ENCODE measurements at regions not wholly inside any gene's neighbourhood (a gene's known extent, or its start where the extent isn't known, plus 50 kb on each side); places are given as distances from the start of the nearest gene placed in this dataset.
"Not testable (repeated sequence)": the region's sequence is repeated elsewhere in the genome, so short reads cannot be mapped to it uniquely, and the experiment has no call there.

DNA sequence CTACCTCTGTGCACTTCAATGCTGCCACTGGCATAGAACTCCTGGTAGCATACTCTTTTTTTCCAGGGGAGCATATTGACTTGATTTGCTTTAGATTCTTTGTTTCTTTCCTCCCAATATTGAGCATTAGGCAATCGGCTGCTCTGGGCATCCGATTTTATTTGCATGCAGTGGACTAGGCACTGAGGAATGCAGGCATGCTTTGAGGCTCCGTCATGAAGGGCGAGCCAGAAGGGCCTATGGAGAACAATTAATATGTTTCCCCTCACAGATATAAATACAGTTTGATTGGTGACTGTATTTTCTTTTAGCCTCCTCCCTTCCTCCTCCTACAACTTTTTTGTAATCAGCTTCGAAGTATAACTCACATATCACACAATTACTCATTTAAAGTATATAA is 1918.2 kb downstream of the KHDRBS2 start:
- not testable (repeated sequence) for TF ChIP-seq RNF2 (IDR thresholded peaks at IDR 0.05); ARNT (IDR thresholded peaks at IDR 0.05); ETV6 (IDR thresholded peaks at IDR 0.05; ENCODE audit: borderline replicate concordance in 1 of 2, low read depth in 2 of 2, low read length in 1 of 2); ETV6 (CRISPR knock-in tag; IDR thresholded peaks at IDR 0.05; ENCODE audit: borderline replicate concordance); MCM3 (IDR thresholded peaks at IDR 0.05); HDAC6 (IDR thresholded peaks at IDR 0.05; ENCODE audit: low read depth, low read length)
- TF ChIP-seq, protein P1, sequence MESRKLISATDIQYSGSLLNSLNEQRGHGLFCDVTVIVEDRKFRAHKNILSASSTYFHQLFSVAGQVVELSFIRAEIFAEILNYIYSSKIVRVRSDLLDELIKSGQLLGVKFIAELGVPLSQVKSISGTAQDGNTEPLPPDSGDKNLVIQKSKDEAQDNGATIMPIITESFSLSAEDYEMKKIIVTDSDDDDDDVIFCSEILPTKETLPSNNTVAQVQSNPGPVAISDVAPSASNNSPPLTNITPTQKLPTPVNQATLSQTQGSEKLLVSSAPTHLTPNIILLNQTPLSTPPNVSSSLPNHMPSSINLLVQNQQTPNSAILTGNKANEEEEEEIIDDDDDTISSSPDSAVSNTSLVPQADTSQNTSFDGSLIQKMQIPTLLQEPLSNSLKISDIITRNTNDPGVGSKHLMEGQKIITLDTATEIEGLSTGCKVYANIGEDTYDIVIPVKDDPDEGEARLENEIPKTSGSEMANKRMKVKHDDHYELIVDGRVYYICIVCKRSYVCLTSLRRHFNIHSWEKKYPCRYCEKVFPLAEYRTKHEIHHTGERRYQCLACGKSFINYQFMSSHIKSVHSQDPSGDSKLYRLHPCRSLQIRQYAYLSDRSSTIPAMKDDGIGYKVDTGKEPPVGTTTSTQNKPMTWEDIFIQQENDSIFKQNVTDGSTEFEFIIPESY (CRISPR knock-in tag; IDR thresholded peaks at IDR 0.05), result not testable (repeated sequence)
- TF ChIP-seq, protein P2, sequence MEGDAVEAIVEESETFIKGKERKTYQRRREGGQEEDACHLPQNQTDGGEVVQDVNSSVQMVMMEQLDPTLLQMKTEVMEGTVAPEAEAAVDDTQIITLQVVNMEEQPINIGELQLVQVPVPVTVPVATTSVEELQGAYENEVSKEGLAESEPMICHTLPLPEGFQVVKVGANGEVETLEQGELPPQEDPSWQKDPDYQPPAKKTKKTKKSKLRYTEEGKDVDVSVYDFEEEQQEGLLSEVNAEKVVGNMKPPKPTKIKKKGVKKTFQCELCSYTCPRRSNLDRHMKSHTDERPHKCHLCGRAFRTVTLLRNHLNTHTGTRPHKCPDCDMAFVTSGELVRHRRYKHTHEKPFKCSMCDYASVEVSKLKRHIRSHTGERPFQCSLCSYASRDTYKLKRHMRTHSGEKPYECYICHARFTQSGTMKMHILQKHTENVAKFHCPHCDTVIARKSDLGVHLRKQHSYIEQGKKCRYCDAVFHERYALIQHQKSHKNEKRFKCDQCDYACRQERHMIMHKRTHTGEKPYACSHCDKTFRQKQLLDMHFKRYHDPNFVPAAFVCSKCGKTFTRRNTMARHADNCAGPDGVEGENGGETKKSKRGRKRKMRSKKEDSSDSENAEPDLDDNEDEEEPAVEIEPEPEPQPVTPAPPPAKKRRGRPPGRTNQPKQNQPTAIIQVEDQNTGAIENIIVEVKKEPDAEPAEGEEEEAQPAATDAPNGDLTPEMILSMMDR (IDR thresholded peaks at IDR 0.05 in 2 of 3, conservative IDR thresholded peaks at IDR 0.05 in 1 of 3; ENCODE audit: insufficient read depth in 2 of 3, low read depth in 1 of 3, low read length in 3 of 3), result not testable (repeated sequence)

Measured in K562 (cell line).